VCaP (cell line): ENCODE measurements at regions not wholly inside any gene's neighbourhood (a gene's known extent, or its start where the extent isn't known, plus 50 kb on each side); places are given as distances from the start of the nearest gene placed in this dataset.

ENCODE experiments used
- H3K27ac ChIP-seq: fragments of 450-650 bp; 2 replicates; pipeline ENCODE4 v1.5.1; 2017
- TF ChIP-seq, protein P1 (sequence below): fragments of 450-650 bp; conservative IDR thresholded peaks from 2 replicates; pipeline ENCODE4 v1.5.1; 2017; ENCODE audit warnings: mild to moderate bottlenecking, moderate library complexity

DNA sequence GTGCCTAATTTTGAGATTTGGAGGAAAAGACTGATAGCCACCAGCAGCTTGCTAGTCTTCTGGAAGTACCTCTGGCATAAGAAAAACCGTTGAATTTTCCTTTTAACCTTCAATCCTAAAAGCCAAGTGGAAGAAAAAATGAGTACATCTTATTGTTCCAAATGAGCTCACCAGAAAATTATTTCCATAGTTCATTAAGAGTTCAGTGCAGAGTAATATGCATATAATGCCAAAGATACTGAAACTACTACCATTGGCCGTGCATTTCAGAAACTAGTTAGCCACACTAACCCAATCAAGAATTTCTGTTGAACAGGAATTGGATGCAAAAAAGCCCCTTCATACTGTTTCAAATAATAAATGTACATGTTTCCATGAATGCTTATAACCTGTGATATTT, 607.9 kb downstream of the KCTD16 start:
- TF ChIP-seq, protein P1, sequence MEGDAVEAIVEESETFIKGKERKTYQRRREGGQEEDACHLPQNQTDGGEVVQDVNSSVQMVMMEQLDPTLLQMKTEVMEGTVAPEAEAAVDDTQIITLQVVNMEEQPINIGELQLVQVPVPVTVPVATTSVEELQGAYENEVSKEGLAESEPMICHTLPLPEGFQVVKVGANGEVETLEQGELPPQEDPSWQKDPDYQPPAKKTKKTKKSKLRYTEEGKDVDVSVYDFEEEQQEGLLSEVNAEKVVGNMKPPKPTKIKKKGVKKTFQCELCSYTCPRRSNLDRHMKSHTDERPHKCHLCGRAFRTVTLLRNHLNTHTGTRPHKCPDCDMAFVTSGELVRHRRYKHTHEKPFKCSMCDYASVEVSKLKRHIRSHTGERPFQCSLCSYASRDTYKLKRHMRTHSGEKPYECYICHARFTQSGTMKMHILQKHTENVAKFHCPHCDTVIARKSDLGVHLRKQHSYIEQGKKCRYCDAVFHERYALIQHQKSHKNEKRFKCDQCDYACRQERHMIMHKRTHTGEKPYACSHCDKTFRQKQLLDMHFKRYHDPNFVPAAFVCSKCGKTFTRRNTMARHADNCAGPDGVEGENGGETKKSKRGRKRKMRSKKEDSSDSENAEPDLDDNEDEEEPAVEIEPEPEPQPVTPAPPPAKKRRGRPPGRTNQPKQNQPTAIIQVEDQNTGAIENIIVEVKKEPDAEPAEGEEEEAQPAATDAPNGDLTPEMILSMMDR, result no peak
- H3K27ac ChIP-seq, result no peak overlapping the region

DNA sequence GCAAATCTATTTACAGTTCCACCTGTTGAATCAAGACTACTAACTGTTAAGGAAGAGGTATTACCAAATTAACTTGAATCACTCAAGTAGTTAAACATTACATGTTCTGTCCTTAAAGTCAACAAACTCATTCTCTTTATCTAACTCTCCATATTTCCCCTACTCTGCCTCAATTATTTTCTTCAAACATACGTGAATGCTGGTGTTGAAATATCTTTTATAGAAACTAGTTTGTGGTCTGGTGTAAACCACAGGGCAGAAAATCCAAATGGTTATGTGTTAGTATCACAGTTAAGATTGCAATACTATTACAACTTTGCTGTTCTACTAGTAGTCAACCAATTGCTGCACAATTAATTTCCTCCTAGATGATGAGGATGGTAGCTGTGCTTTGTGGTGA, 603.5 kb downstream of the KCTD16 start:
- TF ChIP-seq, protein P1, result no peak
- H3K27ac ChIP-seq, result no peak overlapping the region

- TF ChIP-seq, protein P1, result no peak
- H3K27ac ChIP-seq, result no peak overlapping the region
These were observed 603.0 kb downstream of the KCTD16 start for GRCh38 chr5:144773628-144774027.

DNA sequence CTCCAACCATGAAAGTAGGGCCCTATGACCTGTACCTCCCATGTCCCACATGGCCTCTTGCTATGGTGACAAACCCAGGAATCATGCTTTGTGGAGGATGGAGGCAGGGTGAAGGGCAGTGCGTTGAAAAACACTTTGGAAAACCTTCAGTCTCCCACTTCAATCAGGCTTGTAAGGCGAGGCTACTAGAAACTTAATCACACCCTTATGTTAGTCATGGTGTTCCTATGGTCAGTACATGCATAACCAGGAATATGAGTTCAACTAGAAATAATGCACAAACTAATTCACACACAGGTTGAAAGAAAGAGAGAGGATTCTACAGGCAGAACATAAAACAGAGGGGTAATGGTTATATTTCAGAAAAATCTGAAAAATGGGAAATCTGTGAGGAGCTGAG, 601.1 kb downstream of the KCTD16 start:
- TF ChIP-seq, protein P1, result no peak
- no peak overlapping the region for H3K27ac ChIP-seq

GRCh38 chr5:144742361-144742760, 571.7 kb downstream of the KCTD16 start:
- TF ChIP-seq, protein P1, result no peak
- H3K27ac ChIP-seq, result no peak overlapping the region

GRCh38 chr5:144731786-144732185, 561.1 kb downstream of the KCTD16 start:
- H3K27ac ChIP-seq, result no peak overlapping the region
- TF ChIP-seq, protein P1, result no peak

DNA sequence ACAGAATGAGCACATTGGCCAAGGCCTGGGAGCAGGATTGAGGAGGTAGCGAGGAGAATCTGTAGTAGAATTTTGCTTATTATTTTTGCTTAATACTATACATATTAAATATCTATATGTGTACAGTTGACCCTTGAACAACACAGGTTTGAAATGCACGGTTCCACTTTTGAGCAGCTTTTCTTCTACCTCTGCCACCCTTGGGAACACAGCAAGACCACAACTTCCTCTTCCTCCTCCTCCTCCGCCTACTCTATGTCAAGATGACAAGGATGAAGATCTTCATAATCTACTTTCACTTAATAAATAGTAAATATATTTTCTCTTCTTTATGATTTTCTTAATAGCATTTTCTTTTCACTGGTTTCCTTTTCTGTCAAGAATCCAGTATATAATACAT, 541.4 kb downstream of the KCTD16 start:
- TF ChIP-seq, protein P1, result no peak
- H3K27ac ChIP-seq, result no peak overlapping the region

- TF ChIP-seq, protein P1, result no peak
- H3K27ac ChIP-seq, result no peak overlapping the region
These were observed 540.5 kb downstream of the KCTD16 start for GRCh38 chr5:144711172-144711571.
